A549 (cell line): ENCODE measurements at regions not wholly inside any gene's neighbourhood (a gene's known extent, or its start where the extent isn't known, plus 50 kb on each side); places are given as distances from the start of the nearest gene placed in this dataset.

Source experiments
- CEBPB ChIP-seq, 2 experiments: fragments of >200 bp in 1 of 2; sonication (Bioruptor Twin) in 1 of 2; formaldehyde crosslinking in 1 of 2; IDR thresholded peaks; 2 replicates each; pipeline ENCODE4 v1.6.1; 2012 to 2016
- ESRRA ChIP-seq: fragments of 150-350 bp; IDR thresholded peaks from 2 replicates; pipeline ENCODE4 v1.6.1; 2014; ENCODE audit warnings: mild to moderate bottlenecking, low read length, borderline replicate concordance
- HMGXB4 ChIP-seq: fragments of 250-450 bp; sonication (Bioruptor Pico); IDR thresholded peaks from 2 replicates; pipeline ENCODE4 v1.5.0; 2021; ENCODE audit warnings: mild to moderate bottlenecking, moderate library complexity, borderline replicate concordance
- HOXA7 ChIP-seq: fragments of 250-450 bp; sonication (Bioruptor Pico); IDR thresholded peaks from 2 replicates; pipeline ENCODE4 v1.5.0; 2020; ENCODE audit warnings: mild to moderate bottlenecking, moderate library complexity
- KDM1A ChIP-seq: fragments of 200-600 bp; sonication (generic); IDR thresholded peaks from 2 replicates; pipeline ENCODE4 v1.6.1; 2016; ENCODE audit warnings: low read depth, mild to moderate bottlenecking
- KDM5A ChIP-seq: fragments of 200-600 bp; sonication (generic); IDR thresholded peaks from 2 replicates; pipeline ENCODE4 v1.6.1; 2016; ENCODE audit warnings: antibody characterized with exemption, mild to moderate bottlenecking
- PBX3 ChIP-seq: IDR thresholded peaks from 2 replicates; pipeline ENCODE4 v1.6.1; 2012
- PHF8 ChIP-seq: fragments of 200-600 bp; sonication (generic); IDR thresholded peaks from 2 replicates; pipeline ENCODE4 v1.6.1; 2016; ENCODE audit warnings: low read depth, mild to moderate bottlenecking, antibody characterized with exemption, moderate library complexity, borderline replicate concordance
- POLR2A ChIP-seq: IDR thresholded peaks from 2 replicates; pipeline ENCODE4 v1.6.1; 2012; ENCODE audit warnings: mild to moderate bottlenecking, low read length
- SMC3 ChIP-seq: fragments of >200 bp; sonication (Bioruptor Twin); formaldehyde crosslinking; IDR thresholded peaks from 3 replicates; pipeline ENCODE4 v1.6.1; 2018; ENCODE audit warnings: inconsistent platforms
- SREBF2 ChIP-seq: fragments of 450-650 bp; IDR thresholded peaks from 2 replicates; pipeline ENCODE4 v1.6.1; 2014; ENCODE audit warnings: mild to moderate bottlenecking, moderate library complexity
- USF2 ChIP-seq: fragments of 450-650 bp; IDR thresholded peaks from 2 replicates; pipeline ENCODE4 v1.6.1; 2014; ENCODE audit warnings: antibody characterized with exemption
- TF ChIP-seq, protein P1 (sequence below): fragments of >200 bp; sonication (Bioruptor Twin); formaldehyde crosslinking; IDR thresholded peaks from 3 replicates; pipeline ENCODE4 v1.5.1; 2016

DNA sequence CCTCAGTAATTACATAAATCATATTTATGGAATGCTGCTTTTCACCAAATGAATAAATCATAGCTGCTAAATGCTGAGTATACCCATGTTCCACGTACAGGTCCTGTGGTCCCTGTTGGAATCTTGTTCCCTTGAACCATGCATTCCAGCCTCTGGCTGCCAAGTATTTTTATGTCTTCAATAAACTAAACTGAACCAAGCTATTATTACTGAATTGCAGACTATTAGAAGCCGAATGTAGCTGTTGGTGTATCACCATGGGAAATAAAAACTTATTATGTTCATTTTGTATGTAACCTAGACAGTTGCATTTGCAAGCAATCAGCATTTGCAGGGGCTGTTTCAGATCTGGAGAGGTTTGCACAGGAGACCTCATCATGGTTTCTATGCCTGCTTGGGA is 362.4 kb downstream of the ADCYAP1 start:
- TF ChIP-seq SREBF2 (no peak), PHF8 (no peak), USF2 (no peak), SMC3 (no peak), POLR2A (no peak), CEBPB (IDR thresholded peaks at IDR 0.05) (no peak), KDM1A (no peak), ESRRA (no peak), HMGXB4 (CRISPR knock-in tag) (no peak), KDM5A (no peak), HOXA7 (CRISPR knock-in tag) (no peak), PBX3 (no peak)
- TF ChIP-seq, protein P1, sequence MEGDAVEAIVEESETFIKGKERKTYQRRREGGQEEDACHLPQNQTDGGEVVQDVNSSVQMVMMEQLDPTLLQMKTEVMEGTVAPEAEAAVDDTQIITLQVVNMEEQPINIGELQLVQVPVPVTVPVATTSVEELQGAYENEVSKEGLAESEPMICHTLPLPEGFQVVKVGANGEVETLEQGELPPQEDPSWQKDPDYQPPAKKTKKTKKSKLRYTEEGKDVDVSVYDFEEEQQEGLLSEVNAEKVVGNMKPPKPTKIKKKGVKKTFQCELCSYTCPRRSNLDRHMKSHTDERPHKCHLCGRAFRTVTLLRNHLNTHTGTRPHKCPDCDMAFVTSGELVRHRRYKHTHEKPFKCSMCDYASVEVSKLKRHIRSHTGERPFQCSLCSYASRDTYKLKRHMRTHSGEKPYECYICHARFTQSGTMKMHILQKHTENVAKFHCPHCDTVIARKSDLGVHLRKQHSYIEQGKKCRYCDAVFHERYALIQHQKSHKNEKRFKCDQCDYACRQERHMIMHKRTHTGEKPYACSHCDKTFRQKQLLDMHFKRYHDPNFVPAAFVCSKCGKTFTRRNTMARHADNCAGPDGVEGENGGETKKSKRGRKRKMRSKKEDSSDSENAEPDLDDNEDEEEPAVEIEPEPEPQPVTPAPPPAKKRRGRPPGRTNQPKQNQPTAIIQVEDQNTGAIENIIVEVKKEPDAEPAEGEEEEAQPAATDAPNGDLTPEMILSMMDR, result no peak
